Kidney (tissue), 13 donors: ENCODE measurements at regions not wholly inside any gene's neighbourhood (a gene's known extent, or its start where the extent isn't known, plus 50 kb on each side); places are given as distances from the start of the nearest gene placed in this dataset.

Experiments used
- DNase-seq, 5 donors: peaks; one replicate each; pipeline ENCODE4 v3.0.0-alpha.2; 2013 to 2020
- FAIRE-seq: peaks from 2 replicates; lab custom pipeline; 2012; peaks lifted over from hg19 to GRCh38; lab: Jason Lieb, UNC
- H3K27ac ChIP-seq, 2 donors: one replicate each; pipeline ENCODE4 v1.7.0; 2013; ENCODE audit warnings: low read depth in 2 of 2, low read length in 2 of 2, inconsistent platforms in 1 of 2
- H3K27me3 ChIP-seq: one replicate; pipeline ENCODE4 v1.7.1; 2013; ENCODE audit warnings: low read length, inconsistent platforms; ENCODE audit not compliant: control insufficient read depth, insufficient read depth
- H3K36me3 ChIP-seq, 3 donors: one replicate each; pipeline versions ENCODE4 v1.7.0 to v1.7.1; 2013; ENCODE audit warnings: low read length in 3 of 3, control low read depth in 1 of 3, inconsistent platforms in 1 of 3; ENCODE audit not compliant: insufficient read depth in 3 of 3, control insufficient read depth in 2 of 3
- H3K4me1 ChIP-seq, 3 donors: one replicate each; pipeline versions ENCODE4 v1.7.0 to v1.7.1; 2013; ENCODE audit warnings: low read length in 3 of 3, inconsistent platforms in 1 of 3, low read depth in 1 of 3; ENCODE audit not compliant: control insufficient read depth in 2 of 3, insufficient read depth in 2 of 3
- H3K4me3 ChIP-seq, 3 donors: one replicate each; pipeline versions ENCODE4 v1.7.0 to v1.8.1; 2013; ENCODE audit warnings: low read length in 3 of 3, control low read depth in 1 of 3, inconsistent platforms in 1 of 3
- H3K9ac ChIP-seq, 3 donors: one replicate each; pipeline versions ENCODE4 v1.7.0 to v1.7.1; 2013; ENCODE audit warnings: low read length in 3 of 3, control low read depth in 1 of 3, inconsistent platforms in 1 of 3
- H3K9me3 ChIP-seq, 3 donors: one replicate each; pipeline versions ENCODE4 v1.7.0 to v1.7.1; 2013; ENCODE audit warnings: low read length in 3 of 3, control low read depth in 1 of 3, inconsistent platforms in 1 of 3; ENCODE audit not compliant: control insufficient read depth in 2 of 3, insufficient read depth in 1 of 3
- intact Hi-C: fragments of 100-400 bp; cut with DNase I; formaldehyde crosslinking; loops from one replicate; pipeline ENCODE4 v1.11.1; 2022
- TF ChIP-seq, protein P1 (sequence below): IDR thresholded peaks from 3 replicates; pipeline ENCODE4 v1.5.1; 2012; ENCODE audit warnings: mild to moderate bottlenecking, moderate library complexity, borderline replicate concordance; ENCODE audit not compliant: insufficient read depth; ENCODE audit errors: extremely low read depth
- donor health status: control.
- donor health status: control.
- donor health status: control.
- donor health status: control.
- donor health status: control.
- donor health status: DM: yes; HTN: yes; CAD: no.
- donor health status: Normal renal cell carcinoma (clear cell type).

GRCh38 chr11:92873551-92873950 is 95.9 kb upstream of the MTNR1B start:
- H3K36me3 ChIP-seq: no peaks in the 10 kb centered on the region
- no peaks in the 10 kb centered on the region for H3K4me1 ChIP-seq
- DNase-seq (no peak), FAIRE-seq (no peak)
- no peak overlapping the region for H3K4me3 ChIP-seq
- H3K9me3 ChIP-seq: no peaks in the 10 kb centered on the region
- TF ChIP-seq, protein P1, sequence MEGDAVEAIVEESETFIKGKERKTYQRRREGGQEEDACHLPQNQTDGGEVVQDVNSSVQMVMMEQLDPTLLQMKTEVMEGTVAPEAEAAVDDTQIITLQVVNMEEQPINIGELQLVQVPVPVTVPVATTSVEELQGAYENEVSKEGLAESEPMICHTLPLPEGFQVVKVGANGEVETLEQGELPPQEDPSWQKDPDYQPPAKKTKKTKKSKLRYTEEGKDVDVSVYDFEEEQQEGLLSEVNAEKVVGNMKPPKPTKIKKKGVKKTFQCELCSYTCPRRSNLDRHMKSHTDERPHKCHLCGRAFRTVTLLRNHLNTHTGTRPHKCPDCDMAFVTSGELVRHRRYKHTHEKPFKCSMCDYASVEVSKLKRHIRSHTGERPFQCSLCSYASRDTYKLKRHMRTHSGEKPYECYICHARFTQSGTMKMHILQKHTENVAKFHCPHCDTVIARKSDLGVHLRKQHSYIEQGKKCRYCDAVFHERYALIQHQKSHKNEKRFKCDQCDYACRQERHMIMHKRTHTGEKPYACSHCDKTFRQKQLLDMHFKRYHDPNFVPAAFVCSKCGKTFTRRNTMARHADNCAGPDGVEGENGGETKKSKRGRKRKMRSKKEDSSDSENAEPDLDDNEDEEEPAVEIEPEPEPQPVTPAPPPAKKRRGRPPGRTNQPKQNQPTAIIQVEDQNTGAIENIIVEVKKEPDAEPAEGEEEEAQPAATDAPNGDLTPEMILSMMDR: no peak
- no peak overlapping the region for H3K27ac ChIP-seq
- intact Hi-C loops: no loop called here
- H3K27me3 ChIP-seq: no peaks in the 10 kb centered on the region
- no peak overlapping the region for H3K9ac ChIP-seq

DNA sequence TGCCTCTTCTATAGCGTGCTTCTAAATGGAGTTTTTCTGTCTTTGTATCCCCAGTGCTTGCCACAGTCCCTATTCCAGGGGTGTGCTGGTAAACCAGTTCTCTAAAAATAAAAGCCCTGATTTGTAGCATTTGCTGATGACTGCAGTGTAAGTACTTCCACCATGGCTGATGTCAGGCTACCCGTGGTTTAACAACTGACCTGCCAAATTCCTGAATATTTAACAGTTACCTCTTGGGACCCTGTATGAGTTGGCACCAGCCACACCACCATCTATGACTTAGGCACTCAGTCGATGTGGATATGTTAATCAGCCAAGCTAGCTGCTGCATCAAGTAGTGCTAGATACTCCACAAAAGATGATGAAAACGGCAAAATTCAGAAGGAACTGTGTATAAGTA is 94.0 kb upstream of the MTNR1B start:
- DNase-seq (no peak), FAIRE-seq (no peak)
- no peaks in the 10 kb centered on the region for H3K27me3 ChIP-seq
- TF ChIP-seq, protein P1: no peak
- no peaks in the 10 kb centered on the region for H3K36me3 ChIP-seq
- H3K4me3 ChIP-seq: no peak overlapping the region
- H3K4me1 ChIP-seq: no peaks in the 10 kb centered on the region
- H3K27ac ChIP-seq: no peak overlapping the region
- H3K9ac ChIP-seq: no peak overlapping the region
- intact Hi-C loops: no loop called here
- H3K9me3 ChIP-seq: no peaks in the 10 kb centered on the region

- TF ChIP-seq, protein P1: no peak
- Histone ChIP-seq H3K27me3 (no peaks in the 10 kb centered on the region), H3K4me1 (no peaks in the 10 kb centered on the region), H3K36me3 (no peaks in the 10 kb centered on the region), H3K27ac (no peak overlapping the region), H3K9ac (no peak overlapping the region), H3K4me3 (no peak overlapping the region), H3K9me3 (no peaks in the 10 kb centered on the region)
- FAIRE-seq: no peak
- intact Hi-C loops: no loop called here
- DNase-seq: no peak
Measured at GRCh38 chr11:92879086-92879485, 90.4 kb upstream of the MTNR1B start.

- TF ChIP-seq, protein P1: no peak
- no peak overlapping the region for H3K27ac ChIP-seq
Measured at GRCh38 chr11:92880381-92880780, 89.1 kb upstream of the MTNR1B start.

More at GRCh38 chr11:92880381-92880780, 89.1 kb upstream of the MTNR1B start:
- Histone ChIP-seq H3K4me1 (no peaks in the 10 kb centered on the region), H3K4me3 (no peak overlapping the region), H3K27me3 (no peaks in the 10 kb centered on the region), H3K9ac (no peak overlapping the region), H3K36me3 (no peaks in the 10 kb centered on the region), H3K9me3 (no peaks in the 10 kb centered on the region)
- DNase-seq (no peak), FAIRE-seq (no peak)
- intact Hi-C loops: no loop called here
